IMR-90 (cell line): ENCODE measurements at regions not wholly inside any gene's neighbourhood (a gene's known extent, or its start where the extent isn't known, plus 50 kb on each side); places are given as distances from the start of the nearest gene placed in this dataset.

Source experiments
- ATAC-seq: fragments of 200-7000 bp; cut with Tn5 transposase; 2 replicates; pipeline ENCODE4 v1.9.1; 2020; ENCODE audit warnings: low read depth, mild to moderate bottlenecking, moderate library complexity
- BruUV-seq: library from RNA; stranded (reverse); fragments of 400-500 nt; replicated peaks from 2 replicates; lab custom pipeline; 2021; lab: Mats Ljungman, UMichigan
- CTCF ChIA-PET: fragments of 300-600 bp; formaldehyde crosslinking; extraction: SDS; loops from one replicate; lab custom pipeline; 2021; ENCODE audit warnings: antibody characterized with exemption; lab: Yijun Ruan, JAX
- POLR2A ChIA-PET: fragments of 300-600 bp; sonication (Branson Sonifier 250); formaldehyde crosslinking; loops from one replicate; lab custom pipeline; 2022; ENCODE audit warnings: antibody characterized with exemption; ENCODE audit not compliant: unreplicated experiment; lab: Charles Lee
- DNase-seq: peaks from one replicate; pipeline ENCODE4 v3.0.0; 2013
- H2AFZ ChIP-seq: replicated peaks from 2 replicates; pipeline ENCODE3; 2013; ENCODE audit warnings: low read length, mild to moderate bottlenecking; ENCODE audit not compliant: poor library complexity
- H2AK5ac ChIP-seq: 2 replicates; pipeline ENCODE4 v1.6.1; 2013; ENCODE audit warnings: low read depth, low read length, inconsistent platforms
- H2AK9ac ChIP-seq: replicated peaks from 2 replicates; pipeline ENCODE3; 2013; ENCODE audit warnings: mild to moderate bottlenecking, low read depth, low read length, moderate library complexity; ENCODE audit not compliant: poor library complexity
- H2BK120ac ChIP-seq: 2 replicates; pipeline ENCODE4 v1.6.1; 2013; ENCODE audit warnings: low read depth, low read length, inconsistent platforms
- H2BK15ac ChIP-seq: 3 replicates; pipeline ENCODE4 v1.6.1; 2013; ENCODE audit warnings: low read depth, low read length, inconsistent platforms
- H2BK20ac ChIP-seq: 2 replicates; pipeline ENCODE4 v1.6.1; 2013; ENCODE audit warnings: low read depth, mild to moderate bottlenecking, inconsistent platforms, low read length, moderate library complexity
- H2BK5ac ChIP-seq: 2 replicates; pipeline ENCODE4 v1.6.1; 2013; ENCODE audit warnings: mild to moderate bottlenecking, low read depth, low read length, inconsistent platforms; ENCODE audit not compliant: poor library complexity, severe bottlenecking
- H3K14ac ChIP-seq: replicated peaks from 2 replicates; pipeline ENCODE4 v1.6.1; 2013; ENCODE audit warnings: low read depth, low read length, inconsistent platforms
- H3K18ac ChIP-seq: 2 replicates; pipeline ENCODE4 v1.6.1; 2013; ENCODE audit warnings: low read depth, low read length, control low read depth
- H3K23ac ChIP-seq: 2 replicates; pipeline ENCODE4 v1.6.1; 2013; ENCODE audit warnings: low read depth, low read length, inconsistent platforms
- H3K27ac ChIP-seq: 2 replicates; pipeline ENCODE4 v1.5.1; 2013; ENCODE audit warnings: mild to moderate bottlenecking, control low read depth, low read length; ENCODE audit not compliant: insufficient read depth
- H3K27me3 ChIP-seq: 2 replicates; pipeline ENCODE4 v1.6.1; 2013; ENCODE audit warnings: low read length; ENCODE audit not compliant: control insufficient read depth, insufficient read depth
- H3K36me3 ChIP-seq: 2 replicates; pipeline ENCODE4 v1.6.1; 2013; ENCODE audit warnings: low read length, mixed read lengths; ENCODE audit not compliant: control insufficient read depth, insufficient read depth
- H3K4ac ChIP-seq: 2 replicates; pipeline ENCODE4 v1.6.1; 2013; ENCODE audit warnings: low read depth, low read length, inconsistent platforms
- H3K4me1 ChIP-seq: 2 replicates; pipeline ENCODE4 v1.6.1; 2013; ENCODE audit warnings: low read length, mixed read lengths; ENCODE audit not compliant: control insufficient read depth, insufficient read depth
- H3K4me2 ChIP-seq: 2 replicates; pipeline ENCODE4 v1.6.1; 2013; ENCODE audit warnings: low read depth, mild to moderate bottlenecking, control low read depth, low read length, moderate library complexity
- H3K4me3 ChIP-seq: 2 replicates; pipeline ENCODE4 v1.5.1; 2013; ENCODE audit warnings: low read depth, mild to moderate bottlenecking, control low read depth, low read length, moderate library complexity; ENCODE audit not compliant: insufficient read depth
- H3K56ac ChIP-seq: 2 replicates; pipeline ENCODE4 v1.6.1; 2013; ENCODE audit warnings: low read length, inconsistent platforms; ENCODE audit not compliant: insufficient read depth; ENCODE audit errors: extremely low read depth
- H3K79me1 ChIP-seq, 2 experiments: 2 replicates each; pipeline ENCODE4 v1.6.1; 2013; ENCODE audit warnings: low read length in 2 of 2, inconsistent platforms in 1 of 2, low read depth in 1 of 2
- H3K9ac ChIP-seq: 2 replicates; pipeline ENCODE4 v1.6.1; 2013; ENCODE audit warnings: low read depth, low read length, control low read depth
- H3K9me1 ChIP-seq: 2 replicates; pipeline ENCODE4 v1.6.1; 2013; ENCODE audit warnings: low read length, inconsistent platforms; ENCODE audit not compliant: insufficient read depth
- H3K9me3 ChIP-seq: 2 replicates; pipeline ENCODE4 v1.6.1; 2013; ENCODE audit warnings: low read length; ENCODE audit not compliant: control insufficient read depth, insufficient read depth
- H4K20me1 ChIP-seq: 2 replicates; pipeline ENCODE4 v1.6.1; 2013; ENCODE audit warnings: low read length, inconsistent platforms; ENCODE audit not compliant: insufficient read depth
- H4K5ac ChIP-seq: 2 replicates; pipeline ENCODE4 v1.6.1; 2013; ENCODE audit warnings: mild to moderate bottlenecking, low read depth, low read length, control low read depth
- H4K8ac ChIP-seq, 2 experiments: 2 replicates each; pipeline ENCODE4 v1.6.1; 2013; ENCODE audit warnings: low read depth in 2 of 2, low read length in 2 of 2, control low read depth in 1 of 2, inconsistent platforms in 1 of 2
- H4K91ac ChIP-seq: 2 replicates; pipeline ENCODE4 v1.6.1; 2013; ENCODE audit warnings: low read depth, low read length, inconsistent platforms; ENCODE audit not compliant: insufficient read depth
- BHLHE40 ChIP-seq: fragments of 150-350 bp; IDR thresholded peaks from 2 replicates; pipeline ENCODE4 v1.6.1; 2016; ENCODE audit warnings: mild to moderate bottlenecking, low read depth, low read length
- FOS ChIP-seq: fragments of 150-350 bp; IDR thresholded peaks from 2 replicates; pipeline ENCODE4 v1.6.1; 2016; ENCODE audit warnings: low read depth, low read length
- RAD21 ChIP-seq: IDR thresholded peaks from 2 replicates; pipeline ENCODE4 v1.6.1; 2012; ENCODE audit warnings: low read length, improper control_type of control experiment
- WGBS, 2 experiments: methylation state at CpG; one replicate each; pipeline versions ENCODE4 v1.1.5 to v1.1.7; 2013; ENCODE audit warnings: missing lambda C conversion rate in 2 of 2; ENCODE audit not compliant: insufficient read length in 1 of 2; ENCODE audit errors: extremely low coverage in 2 of 2; 5-methylcytosine and 5-hydroxymethylcytosine counted together
- dilution Hi-C: fragments of 300-500 bp; cut with HindIII; formaldehyde crosslinking; loops from one replicate; pipeline ENCODE4 v1.14.3; 2018; ENCODE audit warnings: low sequenced_read_pairs; ENCODE audit not compliant: unreplicated experiment
- in situ Hi-C: fragments of 300-500 bp; cut with MboI; formaldehyde crosslinking; loops from 3 replicates; pipeline ENCODE4 v1.14.3; 2019; ENCODE audit warnings: low sequenced_read_pairs, inconsistent platforms, mixed read lengths
- intact Hi-C: fragments of 100-400 bp; cut with micrococcal nuclease; formaldehyde crosslinking; loops from 2 replicates; pipeline ENCODE4 v1.10.0; 2022

- H4K8ac ChIP-seq: no peak overlapping the region
- no peaks in the 10 kb centered on the region for H3K79me1 ChIP-seq
- BruUV-seq: no TSS peak
- no peak overlapping the region for H3K56ac ChIP-seq
- no peak overlapping the region for H2BK20ac ChIP-seq
- ATAC-seq: no peak
- H3K9me1 ChIP-seq: peaks cover 3% of the 10 kb centered on the region; the same call in 1 of the 2 replicates
- CTCF ChIA-PET: no interaction called here
- dilution Hi-C loops (no loop called here), intact Hi-C loops (no loop called here), in situ Hi-C loops (no loop called here)
- no peak for TF ChIP-seq RAD21
- TF ChIP-seq FOS: no peak
- TF ChIP-seq BHLHE40: no peak
- H3K4me2 ChIP-seq: no peak overlapping the region
- no peaks in the 10 kb centered on the region; the same call in 1 of the 2 replicates for H3K9me3 ChIP-seq
- H3K23ac ChIP-seq: no peak overlapping the region
- no peak overlapping the region for H3K14ac ChIP-seq
- no peak overlapping the region for H2BK120ac ChIP-seq
- H2BK15ac ChIP-seq: no peak overlapping the region
- POLR2A ChIA-PET: no interaction called here
- H3K4ac ChIP-seq: no peak overlapping the region
- no peak overlapping the region for H3K18ac ChIP-seq
- no peaks in the 10 kb centered on the region for H3K27me3 ChIP-seq
- no peaks in the 10 kb centered on the region for H4K20me1 ChIP-seq
- H2AK9ac ChIP-seq: no peak overlapping the region
- WGBS, 2 experiments: no CpG with 5 or more reads among the region's 6 CpGs
- H3K4me1 ChIP-seq: peaks cover 10% of the 10 kb centered on the region
- H2AFZ ChIP-seq: no peak overlapping the region
- H3K4me3 ChIP-seq: no peak overlapping the region
- H2BK5ac ChIP-seq: no peak overlapping the region
- H3K27ac ChIP-seq: no peak overlapping the region
- DNase-seq: no peak
- no peak overlapping the region for H3K9ac ChIP-seq
- H3K36me3 ChIP-seq: no peaks in the 10 kb centered on the region
- no peak overlapping the region for H4K5ac ChIP-seq
- no peak overlapping the region for H2AK5ac ChIP-seq
- no peak overlapping the region for H4K91ac ChIP-seq
Observed at GRCh38 chr10:31192475-31192874, 126.5 kb upstream of the ZEB1 start.
